ENCODE measurements at regions not wholly inside any gene's neighbourhood (a gene's known extent, or its start where the extent isn't known, plus 50 kb on each side); places are given as distances from the start of the nearest gene placed in this dataset.

DNA sequence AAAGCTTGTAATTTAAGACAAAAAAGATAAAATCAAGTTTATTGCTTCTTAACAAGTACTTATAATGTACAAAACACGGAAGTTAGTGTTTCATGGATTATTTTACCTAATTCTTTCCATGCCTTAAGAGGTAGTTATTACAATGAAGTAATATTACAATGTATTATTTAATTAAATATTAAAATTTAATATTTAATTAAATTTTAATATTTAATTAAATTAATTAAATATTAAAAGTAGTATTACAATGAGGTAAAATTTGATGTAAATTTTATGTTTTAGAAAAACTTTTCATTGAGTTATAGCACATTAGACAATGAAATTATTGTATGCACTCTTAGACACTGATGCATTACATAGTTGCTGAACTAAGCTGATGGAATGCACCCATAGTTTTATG is 220.7 kb upstream of the NETO1 start:
- no peak for DNase-seq (ENCODE audit: low spot score)
- in situ Hi-C loops (cut with MboI; ENCODE audit: low sequenced_read_pairs, unreplicated experiment): no loop called here
- TF ChIP-seq CTCF (IDR thresholded peaks at IDR 0.05; ENCODE audit: borderline replicate concordance, control extremely low read depth, extremely low read depth, insufficient read depth, missing control alignments): no peak

DNA sequence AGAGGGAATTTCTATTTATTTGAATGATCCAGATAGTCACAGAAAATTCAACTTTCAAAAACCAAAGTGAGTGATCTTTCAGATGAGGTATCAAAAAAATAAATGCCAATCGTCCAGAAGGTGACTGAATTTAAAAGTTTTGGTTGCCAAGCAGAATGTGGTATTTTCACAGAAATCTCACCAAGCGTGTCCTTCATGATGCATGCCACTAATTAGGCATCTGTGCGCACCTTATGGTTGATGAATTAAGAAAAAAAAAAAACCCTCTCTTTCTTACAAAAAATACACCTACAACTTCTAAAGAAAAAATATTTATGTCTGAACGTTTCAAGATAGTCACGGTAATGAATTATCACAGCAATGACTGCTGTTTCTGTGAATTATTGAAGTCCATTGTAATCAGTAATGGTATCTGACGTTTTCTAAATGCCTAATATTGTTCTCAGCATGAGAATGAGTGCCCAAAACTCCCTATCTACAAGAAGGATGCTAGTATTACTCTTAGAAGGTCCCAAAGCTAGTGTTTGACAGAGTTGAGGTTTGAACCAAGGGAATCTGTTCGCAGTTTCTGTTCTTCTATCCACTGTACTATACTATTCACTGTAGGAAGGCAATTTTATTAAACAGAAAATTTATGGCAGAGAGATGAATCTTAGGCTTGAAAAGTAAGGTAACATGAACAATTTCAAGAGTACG is 219.6 kb upstream of the NETO1 start:
- TF ChIP-seq CTCF (IDR thresholded peaks at IDR 0.05; ENCODE audit: borderline replicate concordance, control extremely low read depth, extremely low read depth, insufficient read depth, missing control alignments): no peak
- in situ Hi-C loops (cut with MboI; ENCODE audit: low sequenced_read_pairs, unreplicated experiment): no loop called here
- DNase-seq (ENCODE audit: low spot score): no peak

GRCh38 chr18:73079920-73080319 is 212.1 kb upstream of the NETO1 start:
- DNase-seq (ENCODE audit: low spot score): no peak
- in situ Hi-C loops (cut with MboI; ENCODE audit: low sequenced_read_pairs, unreplicated experiment): no loop called here
- TF ChIP-seq CTCF (IDR thresholded peaks at IDR 0.05; ENCODE audit: borderline replicate concordance, control extremely low read depth, extremely low read depth, insufficient read depth, missing control alignments): no peak

GRCh38 chr18:73060666-73061288 is 193.0 kb upstream of the NETO1 start:
- in situ Hi-C loops (cut with MboI; ENCODE audit: low sequenced_read_pairs, unreplicated experiment): no loop called here
- no peak for TF ChIP-seq CTCF (IDR thresholded peaks at IDR 0.05; ENCODE audit: borderline replicate concordance, control extremely low read depth, extremely low read depth, insufficient read depth, missing control alignments)
- no peak for DNase-seq (ENCODE audit: low spot score)

DNA sequence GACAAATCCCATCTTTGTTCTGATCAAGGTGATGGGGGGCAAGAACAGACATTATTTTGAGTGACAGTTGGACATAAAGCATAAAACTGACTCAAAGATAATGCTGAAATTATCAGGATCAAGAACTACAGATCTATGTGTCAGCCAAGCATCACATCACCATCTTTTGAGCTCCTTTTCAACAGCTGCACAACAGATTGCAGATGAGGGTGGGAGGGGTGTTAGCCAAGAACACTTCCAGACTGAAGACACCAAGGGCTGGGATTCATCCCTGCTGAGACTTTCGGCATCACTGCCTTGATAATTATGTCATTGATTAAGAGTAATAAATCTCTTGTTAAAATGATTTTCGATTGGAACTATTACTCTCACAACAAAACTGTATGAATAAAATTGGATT is 191.5 kb upstream of the NETO1 start:
- TF ChIP-seq CTCF (IDR thresholded peaks at IDR 0.05; ENCODE audit: borderline replicate concordance, control extremely low read depth, extremely low read depth, insufficient read depth, missing control alignments): no peak

DNA sequence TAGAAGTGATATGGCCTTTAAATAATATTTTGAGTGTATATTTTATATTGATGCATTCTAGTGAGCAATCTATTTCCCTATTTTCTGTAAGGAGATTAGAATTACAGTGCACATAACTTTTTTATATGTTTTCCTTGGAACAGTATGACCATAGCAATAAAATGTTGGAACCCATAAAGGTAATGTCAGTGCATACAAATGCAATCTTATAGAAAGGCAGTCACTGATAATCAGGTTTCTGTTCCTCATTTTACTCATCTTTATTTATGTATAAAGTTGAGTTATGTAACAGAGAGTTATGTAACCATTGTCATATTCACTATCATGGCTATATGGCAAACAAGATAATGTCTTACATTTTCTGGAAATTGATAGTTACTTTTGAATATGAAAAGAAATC is 179.9 kb upstream of the NETO1 start:
- DNase-seq (ENCODE audit: low spot score): no peak
- in situ Hi-C loops (cut with MboI; ENCODE audit: low sequenced_read_pairs, unreplicated experiment): no loop called here
- TF ChIP-seq CTCF (IDR thresholded peaks at IDR 0.05; ENCODE audit: borderline replicate concordance, control extremely low read depth, extremely low read depth, insufficient read depth, missing control alignments): no peak

More for the DNA sequence above, 191.5 kb upstream of the NETO1 start:
- in situ Hi-C loops (cut with MboI; ENCODE audit: low sequenced_read_pairs, unreplicated experiment): no loop called here
- DNase-seq (ENCODE audit: low spot score): no peak

All from GM13976 (cell line).